GM21423 (cell line): ENCODE measurements at regions not wholly inside any gene's neighbourhood (a gene's known extent, or its start where the extent isn't known, plus 50 kb on each side); places are given as distances from the start of the nearest gene placed in this dataset.
"Not testable (repeated sequence)": the region's sequence is repeated elsewhere in the genome, so short reads cannot be mapped to it uniquely, and the experiment has no call there.

Source experiments
- ATAC-seq: cut with Tn5 transposase; IDR thresholded peaks from one replicate; pipeline ENCODE4 v1.9.1; 2021; ENCODE audit warnings: mild to moderate bottlenecking, moderate library complexity; ENCODE audit not compliant: unreplicated experiment

GRCh38 chr1:163970151-163970550, 588.8 kb upstream of the PBX1 start:
- no peak for ATAC-seq

- no peak for ATAC-seq
Observed at GRCh38 chr1:163970699-163971098, 588.3 kb upstream of the PBX1 start.

- ATAC-seq = no peak
Observed at GRCh38 chr1:163973586-163973985, 585.4 kb upstream of the PBX1 start.

- no peak for ATAC-seq
Observed at GRCh38 chr1:163974120-163974519, 584.9 kb upstream of the PBX1 start.

GRCh38 chr1:163980394-163980793, 578.6 kb upstream of the PBX1 start:
- ATAC-seq = no peak

GRCh38 chr1:163981500-163982030, 577.4 kb upstream of the PBX1 start:
- no peak for ATAC-seq

GRCh38 chr1:163983097-163983496, 575.9 kb upstream of the PBX1 start:
- no peak for ATAC-seq

GRCh38 chr1:163985700-163986099, 573.3 kb upstream of the PBX1 start:
- ATAC-seq = no peak

- no peak for ATAC-seq
Observed at GRCh38 chr1:163999131-163999530, 559.9 kb upstream of the PBX1 start.

GRCh38 chr1:164006186-164006585, 552.8 kb upstream of the PBX1 start:
- ATAC-seq = not testable (repeated sequence)

GRCh38 chr1:164006621-164007020, 552.4 kb upstream of the PBX1 start:
- ATAC-seq = no peak

GRCh38 chr1:164017239-164017638, 541.7 kb upstream of the PBX1 start:
- no peak for ATAC-seq

GRCh38 chr1:164020391-164020790, 538.6 kb upstream of the PBX1 start:
- ATAC-seq = no peak

GRCh38 chr1:164021813-164022212, 537.2 kb upstream of the PBX1 start:
- ATAC-seq = no peak

- ATAC-seq = no peak
Observed at GRCh38 chr1:164033782-164034181, 525.2 kb upstream of the PBX1 start.

- no peak for ATAC-seq
Observed at GRCh38 chr1:164040754-164041153, 518.2 kb upstream of the PBX1 start.

GRCh38 chr1:164051782-164052181, 507.2 kb upstream of the PBX1 start:
- no peak for ATAC-seq

- no peak for ATAC-seq
Observed at GRCh38 chr1:164054331-164054730, 504.7 kb upstream of the PBX1 start.

- no peak for ATAC-seq
Observed at GRCh38 chr1:164058198-164058597, 500.8 kb upstream of the PBX1 start.

- ATAC-seq = no peak
Observed at GRCh38 chr1:164061528-164061927, 497.5 kb upstream of the PBX1 start.

GRCh38 chr1:164064501-164064900, 494.5 kb upstream of the PBX1 start:
- ATAC-seq = no peak

GRCh38 chr1:164071288-164071687, 487.7 kb upstream of the PBX1 start:
- ATAC-seq = no peak

GRCh38 chr1:164086832-164087231, 472.2 kb upstream of the PBX1 start:
- ATAC-seq = no peak
